HuH-7 (cell line): ENCODE measurements at regions not wholly inside any gene's neighbourhood (a gene's known extent, or its start where the extent isn't known, plus 50 kb on each side); places are given as distances from the start of the nearest gene placed in this dataset.
"Not testable (repeated sequence)": the region's sequence is repeated elsewhere in the genome, so short reads cannot be mapped to it uniquely, and the experiment has no call there.

Experiments
- DNase-seq: peaks from one replicate; pipeline ENCODE4 v3.0.0; 2011; ENCODE audit warnings: low spot score

DNA sequence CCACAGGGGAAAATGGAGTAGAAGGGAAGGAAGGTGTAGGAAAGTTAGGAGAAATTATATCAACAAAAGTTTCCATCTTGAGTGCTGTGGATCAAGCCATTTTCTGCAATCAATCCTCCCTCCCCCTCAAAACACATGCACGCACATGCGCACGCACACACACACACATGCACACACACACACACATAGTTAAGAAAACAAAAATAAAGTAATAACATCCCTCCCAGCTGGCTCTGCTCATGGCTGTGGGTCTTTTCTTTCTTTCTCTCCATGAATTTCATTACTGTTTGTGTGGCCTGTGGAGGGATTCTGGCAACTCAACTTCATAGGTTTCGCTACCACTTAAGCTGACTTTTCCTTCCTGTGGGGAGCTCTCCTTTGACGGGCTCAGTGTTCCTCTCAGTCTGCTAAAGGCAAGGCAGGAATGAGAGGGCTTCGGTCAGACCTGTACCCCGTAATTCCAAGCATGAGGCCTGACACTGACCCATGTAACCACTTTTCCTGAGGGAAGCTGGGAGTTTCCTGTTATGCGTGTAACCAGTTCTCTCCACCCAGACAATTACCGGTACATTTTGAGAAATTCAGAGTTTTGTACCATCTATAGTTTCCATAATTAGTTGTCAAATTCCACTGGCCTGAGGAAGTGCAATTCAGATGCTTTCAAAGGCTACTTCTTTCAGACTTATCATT lies 79.8 kb downstream of the ZNF92 start:
- DNase-seq = no peak

DNA sequence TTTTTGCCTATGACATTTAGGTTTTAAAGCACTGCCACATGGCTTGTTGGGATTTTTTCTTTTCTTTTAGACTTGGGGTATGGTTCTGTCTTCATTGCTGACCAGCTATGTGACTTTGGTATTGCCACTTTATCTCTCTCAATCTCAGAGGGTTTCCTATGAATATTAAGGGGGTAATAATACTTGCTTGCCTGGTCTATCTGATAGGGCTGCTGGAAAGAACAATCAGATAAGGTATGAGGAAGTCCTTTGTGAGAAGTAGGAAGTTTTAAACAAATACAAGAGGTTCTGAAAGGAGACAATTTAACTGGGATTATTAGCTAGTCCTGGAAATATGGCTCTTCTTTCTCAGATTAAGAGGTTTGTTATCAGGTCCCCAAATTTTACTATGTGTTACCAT lies 80.8 kb downstream of the ZNF92 start:
- DNase-seq = no peak

DNA sequence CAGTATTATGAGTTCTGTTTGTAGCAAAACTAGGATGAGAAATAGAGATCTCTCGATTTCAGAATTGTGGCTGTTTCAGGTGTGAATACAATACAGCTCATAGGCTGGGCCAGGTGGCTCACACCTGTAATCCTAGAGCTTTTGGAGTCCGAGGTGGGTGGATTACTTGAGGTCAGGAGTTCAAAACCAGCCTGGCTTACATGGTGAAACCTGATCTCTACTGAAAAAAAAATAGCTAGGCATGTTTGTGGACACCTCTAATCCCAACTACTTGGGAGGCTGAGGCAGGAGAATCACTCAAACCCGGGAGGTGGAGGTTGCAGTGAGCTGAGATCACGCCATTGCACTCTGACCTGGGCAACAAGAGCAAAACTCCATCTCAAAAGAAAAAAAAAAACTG lies 81.4 kb downstream of the ZNF92 start:
- DNase-seq = not testable (repeated sequence)

DNA sequence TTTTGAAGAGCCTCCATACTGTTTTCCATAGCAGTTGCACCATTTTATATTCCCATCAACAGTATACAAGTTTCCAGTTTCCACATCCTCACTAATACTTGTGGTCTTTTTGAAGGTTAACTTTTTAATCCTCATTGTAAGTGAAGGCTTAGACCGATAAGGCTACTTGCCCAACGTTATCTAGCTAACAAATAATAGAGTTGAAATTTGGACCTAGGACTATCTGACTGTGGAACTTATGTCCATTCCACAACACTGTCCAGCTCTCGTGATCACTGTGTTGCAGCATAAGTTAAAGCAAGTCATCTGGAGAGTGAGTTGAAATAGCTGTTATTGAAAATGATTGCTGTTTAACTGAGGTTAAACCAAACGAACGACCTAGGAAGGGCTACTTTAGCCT lies 84.0 kb downstream of the ZNF92 start:
- DNase-seq = no peak

DNA sequence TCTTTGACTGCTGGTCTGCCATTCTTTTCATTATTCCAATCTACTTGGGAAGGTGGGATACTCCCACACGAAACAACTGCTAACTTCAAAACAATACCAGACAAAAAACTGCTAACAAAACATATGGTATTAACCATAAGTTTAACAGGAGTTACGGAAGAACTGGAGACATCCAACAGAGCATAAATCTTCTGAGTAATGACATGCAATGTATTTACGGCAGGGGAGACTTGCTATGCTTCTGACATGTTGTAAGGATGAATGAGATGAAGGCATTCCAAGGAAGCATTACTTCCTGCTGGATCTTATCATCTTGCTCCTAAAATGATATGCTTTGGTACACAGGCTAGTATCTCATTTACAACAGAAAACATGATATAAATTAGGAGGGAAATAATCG lies 85.8 kb downstream of the ZNF92 start:
- DNase-seq = no peak

DNA sequence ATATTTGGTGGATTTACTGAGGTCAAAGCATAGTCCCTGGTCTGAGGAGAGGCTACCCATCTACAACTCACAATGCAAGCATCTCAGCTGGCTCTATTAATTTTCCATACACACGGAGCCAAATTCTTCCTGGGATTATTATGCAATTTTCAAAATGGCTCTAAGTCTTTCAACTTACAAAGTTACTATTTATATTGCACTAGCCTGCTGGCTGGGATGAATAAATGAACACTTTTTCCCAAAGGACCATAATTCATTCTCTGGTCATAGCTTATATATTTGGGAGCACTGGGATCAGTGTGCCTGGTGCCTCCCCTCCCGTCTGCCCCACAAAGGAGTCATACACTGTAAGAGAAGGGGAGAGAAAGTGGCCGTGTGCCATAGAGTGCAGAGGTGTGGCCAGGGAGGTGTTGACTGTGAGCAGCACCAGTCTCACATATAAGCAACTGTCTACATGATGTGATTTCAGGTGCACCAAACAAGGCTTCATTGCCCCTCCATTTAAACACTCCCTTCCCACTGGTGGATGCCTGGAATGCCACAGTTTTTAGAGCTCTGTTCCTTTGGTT lies 88.6 kb downstream of the ZNF92 start:
- DNase-seq = no peak

DNA sequence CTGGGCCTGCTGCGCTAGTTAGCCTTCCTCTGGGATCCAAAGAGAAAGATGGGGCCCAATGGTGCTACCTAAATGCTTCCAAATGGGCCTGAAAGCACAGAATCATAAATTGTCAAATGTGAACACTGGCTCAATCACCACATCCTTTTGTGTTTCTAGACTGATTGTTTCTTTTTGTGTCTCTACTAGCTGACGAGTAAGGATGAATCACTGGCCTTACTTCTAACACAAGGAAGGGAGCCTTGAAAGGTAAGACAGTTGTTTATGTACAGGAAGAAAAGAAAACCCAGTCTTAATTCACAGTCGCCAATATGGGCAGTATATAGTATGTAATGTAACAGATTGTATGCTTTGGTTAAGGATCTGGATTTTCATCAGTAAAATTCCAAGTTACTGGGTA lies 89.5 kb downstream of the ZNF92 start:
- no peak for DNase-seq

DNA sequence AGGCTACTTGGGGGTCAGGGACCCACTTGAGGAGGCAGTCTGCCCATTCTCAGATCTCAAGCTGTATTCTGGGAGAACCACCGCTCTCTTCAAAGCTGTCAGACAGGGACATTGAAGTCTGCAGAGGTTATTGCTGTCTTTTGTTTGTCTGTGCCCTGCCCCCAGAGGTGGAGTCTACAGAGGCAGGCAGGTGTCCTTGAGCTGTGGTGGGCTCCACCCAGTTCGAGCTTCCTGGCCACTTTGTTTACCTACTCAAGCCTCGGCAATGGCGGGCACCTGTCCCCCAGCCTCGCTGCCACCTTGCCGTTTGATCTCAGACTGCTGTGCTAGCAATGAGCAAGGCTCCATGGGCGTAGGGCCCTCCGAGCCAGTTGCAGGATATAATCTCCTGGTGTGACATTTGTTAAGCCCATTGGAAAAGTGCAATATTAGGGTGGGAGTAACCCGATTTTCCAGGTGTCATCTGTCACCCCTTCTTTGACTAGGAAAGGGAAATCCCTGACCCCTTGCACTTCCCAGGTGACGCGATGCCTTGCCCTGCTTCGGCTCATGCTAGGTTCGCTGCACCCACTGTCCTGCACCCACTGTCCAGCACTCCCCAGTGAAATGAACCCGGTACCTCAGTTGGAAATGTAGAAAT lies 96.4 kb downstream of the ZNF92 start:
- DNase-seq = not testable (repeated sequence)

DNA sequence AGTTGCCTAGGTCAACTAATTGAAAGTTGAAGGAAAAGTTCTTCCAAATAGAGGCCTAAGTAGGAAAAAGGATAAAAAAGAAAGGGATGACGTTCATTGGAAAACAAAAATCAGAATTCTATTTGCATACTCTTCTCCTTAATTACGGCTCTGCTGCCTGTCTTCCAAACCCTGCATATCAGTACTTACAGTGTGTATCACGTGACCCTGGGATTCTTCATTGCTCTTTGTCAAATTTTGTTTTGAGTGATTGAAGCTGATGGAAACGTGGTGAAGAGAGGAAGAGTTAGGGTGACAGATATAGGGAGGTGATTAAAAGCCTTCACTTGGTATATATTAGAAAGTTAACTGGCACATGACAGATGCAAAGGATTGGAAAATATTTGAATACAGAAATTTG lies 97.9 kb downstream of the ZNF92 start:
- no peak for DNase-seq

DNA sequence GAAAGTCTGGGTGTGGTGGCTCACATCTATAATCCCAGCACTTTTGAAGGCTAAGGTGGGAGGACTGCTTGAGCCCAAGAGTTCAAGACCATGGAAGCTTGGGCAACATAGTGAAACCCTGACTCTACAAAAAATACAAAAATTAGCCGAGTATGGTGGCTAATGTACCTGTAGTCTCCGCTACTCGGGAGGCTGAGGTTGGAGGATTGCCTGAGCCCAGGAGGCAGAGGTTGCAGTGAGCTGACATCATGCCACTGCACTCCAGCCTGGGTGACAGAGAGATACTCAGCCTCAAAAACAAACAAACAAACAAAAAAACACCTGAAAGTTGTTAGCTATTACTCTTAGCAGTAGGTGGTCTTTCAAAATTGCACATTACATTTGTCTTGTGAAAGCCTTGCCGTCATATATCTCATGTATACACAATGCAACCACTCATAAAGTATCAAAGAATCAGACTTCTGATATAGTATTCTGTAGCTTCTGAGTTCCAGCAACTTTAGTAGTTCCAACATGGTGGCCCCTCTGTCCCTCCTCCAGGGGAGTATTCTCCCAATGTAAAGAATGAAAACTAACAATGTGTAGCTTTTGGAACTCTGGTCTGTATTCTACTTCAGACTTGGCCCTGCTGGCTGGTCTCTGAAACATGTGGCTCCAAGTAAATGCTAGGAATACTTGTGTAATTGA lies 101.5 kb downstream of the ZNF92 start:
- no peak for DNase-seq

DNA sequence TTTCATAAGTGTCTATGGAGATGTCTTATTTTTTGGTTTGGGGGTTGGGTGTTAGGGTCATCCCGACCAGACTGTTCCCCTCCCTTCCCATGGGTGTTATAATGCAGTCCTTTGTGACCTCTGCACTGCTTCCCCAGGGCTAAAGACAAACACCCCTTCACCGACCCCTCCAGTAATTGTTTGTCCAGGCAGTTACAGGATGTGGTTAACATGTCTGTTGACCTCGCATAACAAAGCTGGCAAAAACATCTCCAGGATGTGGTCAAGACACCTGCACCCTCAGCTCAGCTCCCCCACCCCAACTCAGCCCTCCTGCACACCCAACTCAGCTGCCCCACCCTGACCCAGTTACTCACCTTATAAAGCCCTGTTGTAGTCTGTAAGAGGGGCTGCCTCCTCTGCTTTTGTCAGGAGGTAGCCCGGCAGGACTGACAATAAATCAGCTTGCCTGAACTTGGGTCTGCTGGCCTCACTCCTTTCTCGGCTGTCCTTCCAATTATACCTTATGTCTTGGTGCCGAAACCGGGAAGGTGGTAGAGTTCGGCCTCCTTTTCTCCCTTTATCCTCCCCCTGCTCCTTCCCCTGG lies 102.2 kb downstream of the ZNF92 start:
- no peak for DNase-seq

DNA sequence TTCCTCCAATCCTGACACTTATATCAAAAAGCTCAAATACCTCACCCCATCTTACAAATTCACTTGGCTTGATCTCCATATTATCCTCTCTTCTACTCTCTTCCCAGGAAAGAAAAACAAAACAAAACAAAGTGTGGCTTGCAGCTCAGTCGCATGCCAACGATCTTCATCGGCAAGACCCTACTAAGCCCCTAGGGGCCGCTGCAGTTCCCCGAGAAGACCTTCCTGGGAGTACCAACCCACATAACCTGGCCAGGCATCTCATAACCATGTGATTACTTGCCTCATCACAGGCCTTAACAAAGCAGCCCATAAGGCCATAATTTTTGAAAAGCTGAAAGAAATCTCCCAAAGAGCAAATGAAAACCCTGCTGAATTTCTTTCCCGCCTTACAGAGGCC lies 103.7 kb downstream of the ZNF92 start:
- peak; percentile 74 for DNase-seq

DNA sequence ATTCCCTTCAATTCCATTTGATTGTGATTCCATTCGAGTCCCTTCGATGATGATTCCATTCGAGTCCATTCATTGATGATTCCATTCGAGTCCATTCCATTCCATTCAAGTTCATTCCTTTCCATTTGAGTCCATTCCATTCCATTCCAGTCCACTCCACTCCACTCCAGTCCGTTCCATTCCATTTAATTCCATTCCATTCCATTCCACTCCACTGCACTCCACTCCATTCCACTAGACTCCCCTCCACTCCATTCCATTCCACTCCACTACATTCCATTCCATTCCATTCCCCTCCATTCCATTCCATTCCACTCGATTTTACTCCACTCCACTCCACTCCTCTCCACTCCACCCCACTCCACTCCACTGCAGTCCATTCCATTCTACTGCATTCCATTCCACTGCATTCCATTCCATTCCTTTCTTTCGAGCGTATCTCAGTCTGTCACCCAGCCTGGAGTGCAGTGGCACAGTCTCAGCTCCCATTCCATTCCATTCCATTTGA lies 115.7 kb downstream of the ZNF92 start:
- DNase-seq = no peak

DNA sequence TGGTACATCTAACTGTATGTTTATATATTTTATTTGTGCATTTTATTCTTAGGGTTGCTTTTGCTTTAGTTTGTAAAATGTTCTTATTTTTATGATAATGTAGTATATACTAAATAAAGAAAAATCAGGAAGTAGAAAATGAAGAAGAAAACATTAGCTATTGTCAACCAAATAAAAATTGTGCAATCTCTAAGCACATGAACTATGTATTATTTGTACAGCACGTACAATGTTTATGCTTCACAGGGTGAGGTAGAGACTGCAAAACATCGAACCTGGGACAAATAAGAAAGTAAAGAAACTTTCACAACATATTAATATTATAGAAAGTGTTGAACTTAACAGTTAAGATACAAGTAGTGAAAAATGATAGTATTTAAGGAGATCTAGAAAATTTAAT lies 123.0 kb downstream of the ZNF92 start:
- not testable (repeated sequence) for DNase-seq

DNA sequence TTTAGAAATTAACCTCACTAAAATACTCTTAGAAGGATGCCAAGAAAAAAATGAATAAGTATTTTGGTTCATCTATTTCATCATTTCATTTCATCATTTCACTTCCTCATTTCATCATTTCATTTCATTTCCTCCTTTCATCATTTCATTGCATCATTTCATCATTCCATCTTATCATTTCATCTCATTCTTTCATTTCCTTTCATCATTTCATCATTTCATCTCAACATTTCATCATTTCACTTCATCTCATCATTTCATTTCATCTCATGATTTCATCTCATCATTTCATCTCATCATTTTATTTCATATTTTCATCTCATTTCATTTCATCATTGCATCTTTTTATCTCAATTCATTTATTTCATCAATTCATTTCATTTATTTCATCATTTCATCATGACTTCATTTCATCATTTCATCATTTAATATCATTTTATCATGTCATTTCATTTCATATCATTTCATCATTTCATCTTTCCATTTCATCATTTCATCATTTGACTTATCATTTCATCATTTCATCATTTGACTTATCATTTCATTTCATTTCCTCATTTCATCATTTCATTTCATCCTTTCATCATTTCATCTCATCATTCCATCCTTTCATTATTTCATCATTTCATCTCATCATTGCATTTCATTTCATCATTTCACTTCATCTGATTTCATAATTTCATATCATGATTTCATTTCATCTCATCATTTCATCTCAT lies 129.9 kb downstream of the ZNF92 start:
- no peak for DNase-seq

DNA sequence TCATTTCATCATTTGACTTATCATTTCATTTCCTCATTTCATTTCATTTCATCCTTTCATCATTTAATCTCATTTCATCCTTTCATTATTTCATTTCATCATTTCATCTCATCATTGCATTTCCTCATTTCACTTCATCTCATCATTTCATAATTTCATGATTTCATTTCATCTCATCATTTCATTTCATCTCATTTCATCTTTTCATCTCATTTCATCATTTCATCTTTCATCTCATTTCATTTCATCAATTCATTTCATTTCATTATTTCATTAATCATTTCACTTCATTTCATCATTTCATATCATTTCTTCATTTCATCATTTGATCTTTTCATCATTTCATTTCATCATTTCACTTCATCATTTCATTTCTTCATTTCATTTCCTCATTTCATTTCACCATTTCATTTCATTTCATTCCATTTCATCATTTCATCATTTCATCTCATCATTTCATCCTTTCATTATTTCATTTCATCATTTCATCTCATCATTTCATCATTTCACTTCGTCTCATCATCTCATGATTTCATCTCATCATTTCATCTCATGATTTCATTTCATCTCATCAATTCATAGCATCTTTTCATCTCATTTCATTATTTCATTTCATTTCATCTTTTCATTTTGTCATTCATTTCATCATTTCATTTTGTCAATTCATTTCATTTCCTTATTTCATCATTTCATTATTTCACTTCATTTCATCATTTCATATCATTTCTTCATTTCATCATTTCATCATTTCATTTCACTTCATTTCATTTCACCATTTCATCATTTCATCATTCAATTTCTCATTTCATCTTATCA lies 131.1 kb downstream of the ZNF92 start:
- not testable (repeated sequence) for DNase-seq

DNA sequence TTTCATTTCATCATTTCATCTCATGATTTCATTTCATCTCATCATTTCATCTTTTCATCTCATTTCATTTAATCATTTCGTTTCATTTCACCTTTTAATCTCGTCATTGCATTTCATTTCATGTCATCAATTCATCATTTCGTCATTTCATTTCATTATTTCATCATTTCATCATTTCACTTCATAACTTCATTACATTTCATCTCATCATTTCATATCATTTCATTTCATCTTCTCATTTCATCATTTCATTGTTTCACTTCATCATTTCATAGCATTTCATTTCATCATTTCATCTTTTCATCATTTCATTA lies 131.6 kb downstream of the ZNF92 start:
- DNase-seq = not testable (repeated sequence)

DNA sequence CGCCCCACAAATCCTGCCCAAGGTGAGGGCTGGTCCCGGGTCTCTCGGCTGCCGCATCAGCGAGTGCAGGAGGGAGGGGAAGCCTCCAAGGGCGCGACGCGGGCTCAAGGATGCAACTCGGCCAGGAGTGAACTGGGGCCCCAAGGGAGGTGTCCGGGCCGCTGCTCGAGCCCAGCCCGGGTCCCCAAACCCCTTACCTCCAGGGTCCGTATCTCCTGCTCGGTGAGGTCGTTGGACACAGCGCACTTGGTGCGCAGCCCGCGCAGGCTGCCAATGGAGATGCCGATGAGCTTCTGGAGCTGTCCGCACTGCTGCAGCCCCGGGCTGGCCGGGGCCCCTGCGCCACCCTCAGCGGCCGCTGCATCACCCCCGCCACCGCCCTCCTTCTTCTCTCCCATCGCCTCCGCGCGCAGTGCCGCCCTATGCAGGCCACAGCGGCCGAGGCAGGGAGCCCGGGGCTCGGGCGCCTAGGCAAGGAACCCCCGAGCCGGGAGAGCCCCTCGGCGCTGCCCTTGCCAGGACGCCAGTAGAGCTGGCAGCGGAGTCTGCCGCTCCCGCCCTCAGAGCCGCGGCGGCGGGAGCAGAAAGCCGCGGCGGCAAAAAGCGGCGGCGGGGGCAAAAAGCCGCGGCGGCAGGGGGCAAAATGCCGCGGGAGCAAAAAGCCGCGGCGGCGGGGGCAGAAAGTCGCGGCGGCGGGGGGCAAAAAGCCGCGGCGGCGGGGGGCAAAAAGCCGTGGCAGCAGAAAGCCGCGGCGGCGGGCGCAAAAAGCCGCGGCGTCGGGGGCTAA lies 135.1 kb downstream of the ZNF92 start:
- DNase-seq = not testable (repeated sequence)

DNA sequence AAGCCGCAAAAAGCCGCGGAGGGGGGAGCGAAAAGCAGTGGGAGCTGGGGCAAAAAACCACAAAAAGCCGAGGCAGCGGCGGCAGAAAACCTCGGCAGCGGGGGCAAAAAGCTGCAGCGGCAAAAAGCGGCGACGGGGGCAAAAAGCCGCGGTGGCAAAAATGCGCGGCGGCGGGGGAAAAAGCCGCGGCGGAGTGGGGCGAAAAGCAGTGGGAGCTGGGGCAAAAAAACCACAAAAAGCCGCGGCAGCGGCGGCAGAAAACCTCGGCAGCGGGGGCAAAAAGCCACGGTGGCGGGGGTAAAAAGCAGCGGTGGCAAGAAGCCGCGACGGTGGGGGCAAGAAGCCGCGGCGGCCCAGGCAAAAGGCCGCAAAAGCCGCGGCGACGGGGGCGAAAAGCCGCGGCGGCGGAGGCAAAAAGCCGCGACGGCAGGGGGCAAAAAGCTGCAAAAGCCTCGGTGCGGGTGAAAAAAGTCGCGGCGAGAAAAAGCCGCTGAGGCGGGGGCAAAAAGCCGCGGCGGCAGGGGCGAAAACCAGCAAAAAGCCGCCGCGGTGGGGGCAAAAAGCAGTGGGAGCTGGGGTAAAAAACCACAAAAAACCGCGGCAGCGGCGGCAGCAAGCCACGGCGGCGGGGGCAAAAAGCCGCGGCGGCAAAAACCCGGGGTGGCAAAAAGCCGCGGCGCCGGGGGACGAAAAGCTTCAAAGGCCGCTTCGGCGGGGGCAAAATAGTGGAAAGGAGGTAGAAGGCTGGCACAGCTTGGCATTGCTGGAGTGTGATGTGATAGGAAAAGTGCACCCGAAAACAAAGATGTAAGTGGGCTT lies 135.9 kb downstream of the ZNF92 start:
- no peak for DNase-seq

DNA sequence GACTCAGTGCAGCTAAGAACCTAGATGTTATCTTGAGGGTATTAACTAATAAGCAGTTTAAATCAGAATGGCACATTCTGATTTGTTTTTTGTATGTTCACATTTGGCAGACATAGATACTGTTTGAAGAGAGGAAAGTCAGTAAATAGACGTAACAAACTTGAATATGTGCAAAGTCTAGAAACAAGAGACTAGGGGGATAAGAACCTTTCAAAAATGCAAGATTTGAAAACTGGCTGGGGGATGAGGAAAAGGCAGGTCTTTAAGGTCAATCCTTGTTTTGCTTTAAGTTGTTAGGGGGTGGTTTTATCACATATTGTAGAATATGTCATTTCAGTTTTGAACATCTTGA lies 136.5 kb downstream of the ZNF92 start:
- not testable (repeated sequence) for DNase-seq
